ENCODE measurements at regions not wholly inside any gene's neighbourhood (a gene's known extent, or its start where the extent isn't known, plus 50 kb on each side); places are given as distances from the start of the nearest gene placed in this dataset.

- Histone ChIP-seq H3K4me3 (ENCODE audit: low read depth, low read length, poor library complexity, severe bottlenecking) (no peak overlapping the region), H2AFZ (ENCODE audit: low read length) (no peak overlapping the region), H4K20me1 (ENCODE audit: insufficient read depth, low read length) (no peaks in the 10 kb centered on the region), H3K9me2 (ENCODE audit: insufficient read depth, low read length) (no peaks in the 10 kb centered on the region), H3K36me3 (ENCODE audit: insufficient read depth, low read length) (no peaks in the 10 kb centered on the region), H3K27ac (ENCODE audit: low read depth, low read length, poor library complexity, severe bottlenecking) (no peak overlapping the region), H3K79me2 (ENCODE audit: insufficient read depth, low read depth, low read length) (no peaks in the 10 kb centered on the region), H3K9me3 (ENCODE audit: low read length) (no peaks in the 10 kb centered on the region), H3K4me2 (ENCODE audit: low read length) (no peak overlapping the region), H3K4me1 (ENCODE audit: insufficient read depth, low read length, poor library complexity, severe bottlenecking) (no peaks in the 10 kb centered on the region)
- BruUV-seq (replicated peaks) = no TSS peak
- no peak for DNase-seq (ENCODE audit: low spot score)
- ChIA-PET CTCF (ENCODE audit: unreplicated experiment) (no interaction called here), POLR2A (interaction anchor here (0.6 to 0.9 kb wide), 2 partner anchors 10 to 15 kb away, joined by 3 to 4 read pairs; no protein-coding TSS in a partner anchor)
- TF ChIP-seq, protein P1, sequence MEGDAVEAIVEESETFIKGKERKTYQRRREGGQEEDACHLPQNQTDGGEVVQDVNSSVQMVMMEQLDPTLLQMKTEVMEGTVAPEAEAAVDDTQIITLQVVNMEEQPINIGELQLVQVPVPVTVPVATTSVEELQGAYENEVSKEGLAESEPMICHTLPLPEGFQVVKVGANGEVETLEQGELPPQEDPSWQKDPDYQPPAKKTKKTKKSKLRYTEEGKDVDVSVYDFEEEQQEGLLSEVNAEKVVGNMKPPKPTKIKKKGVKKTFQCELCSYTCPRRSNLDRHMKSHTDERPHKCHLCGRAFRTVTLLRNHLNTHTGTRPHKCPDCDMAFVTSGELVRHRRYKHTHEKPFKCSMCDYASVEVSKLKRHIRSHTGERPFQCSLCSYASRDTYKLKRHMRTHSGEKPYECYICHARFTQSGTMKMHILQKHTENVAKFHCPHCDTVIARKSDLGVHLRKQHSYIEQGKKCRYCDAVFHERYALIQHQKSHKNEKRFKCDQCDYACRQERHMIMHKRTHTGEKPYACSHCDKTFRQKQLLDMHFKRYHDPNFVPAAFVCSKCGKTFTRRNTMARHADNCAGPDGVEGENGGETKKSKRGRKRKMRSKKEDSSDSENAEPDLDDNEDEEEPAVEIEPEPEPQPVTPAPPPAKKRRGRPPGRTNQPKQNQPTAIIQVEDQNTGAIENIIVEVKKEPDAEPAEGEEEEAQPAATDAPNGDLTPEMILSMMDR (conservative IDR thresholded peaks at IDR 0.05; ENCODE audit: low read length) = no peak
- TF ChIP-seq EZH2phosphoT487 (IDR thresholded peaks at IDR 0.05; ENCODE audit: borderline replicate concordance, low read depth, low read length) = no peak
- intact Hi-C loops (cut with micrococcal nuclease; ENCODE audit: unreplicated experiment) = no loop called here
Observed at GRCh38 chr15:39400821-39401550, 179.9 kb upstream of the THBS1 start.

DNA sequence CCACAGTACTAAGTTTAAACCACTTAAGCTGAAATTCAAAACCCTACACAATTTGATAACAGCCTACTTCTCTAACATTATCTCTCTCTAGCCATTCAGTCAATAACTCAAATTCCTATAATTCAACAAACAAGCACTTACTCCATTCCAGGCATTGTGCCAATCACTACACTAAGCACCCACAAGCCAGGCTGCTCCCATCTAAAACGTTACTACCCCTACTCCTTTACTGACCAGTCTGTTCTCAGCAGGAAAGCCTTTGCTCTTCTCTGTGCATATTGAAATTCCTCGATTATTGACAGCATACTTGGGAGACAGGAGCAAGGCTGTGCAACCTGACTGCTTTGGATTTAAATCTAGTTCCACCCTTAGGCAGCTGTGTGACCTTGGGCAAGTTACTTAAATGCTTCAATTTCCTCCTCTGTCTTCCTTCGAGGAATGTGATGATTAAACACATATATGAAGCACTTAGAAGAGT is 177.2 kb upstream of the THBS1 start:
- no peaks in the 10 kb centered on the region for H3K9me3 ChIP-seq (ENCODE audit: low read length)
- H3K4me1 ChIP-seq (ENCODE audit: insufficient read depth, low read length, poor library complexity, severe bottlenecking) = no peaks in the 10 kb centered on the region
- ChIA-PET POLR2A (no interaction called here), CTCF (ENCODE audit: unreplicated experiment) (no interaction called here)
- no peaks in the 10 kb centered on the region for H3K79me2 ChIP-seq (ENCODE audit: insufficient read depth, low read depth, low read length)
- TF ChIP-seq EZH2phosphoT487 (IDR thresholded peaks at IDR 0.05; ENCODE audit: borderline replicate concordance, low read depth, low read length) = no peak
- TF ChIP-seq, protein P1 (conservative IDR thresholded peaks at IDR 0.05; ENCODE audit: low read length) = no peak
- H3K4me3 ChIP-seq (ENCODE audit: low read depth, low read length, poor library complexity, severe bottlenecking) = no peak overlapping the region
- intact Hi-C loops (cut with micrococcal nuclease; ENCODE audit: unreplicated experiment) = no loop called here
- H3K27ac ChIP-seq (ENCODE audit: low read depth, low read length, poor library complexity, severe bottlenecking) = no peak overlapping the region
- H3K36me3 ChIP-seq (ENCODE audit: insufficient read depth, low read length) = no peaks in the 10 kb centered on the region
- no peak for DNase-seq (ENCODE audit: low spot score)
- H2AFZ ChIP-seq (ENCODE audit: low read length) = no peak overlapping the region
- BruUV-seq (replicated peaks) = no TSS peak
- H3K4me2 ChIP-seq (ENCODE audit: low read length) = no peak overlapping the region
- H3K9me2 ChIP-seq (ENCODE audit: insufficient read depth, low read length) = no peaks in the 10 kb centered on the region
- no peaks in the 10 kb centered on the region for H4K20me1 ChIP-seq (ENCODE audit: insufficient read depth, low read length)

GRCh38 chr15:39404767-39405181 is 176.1 kb upstream of the THBS1 start:
- intact Hi-C loops (cut with micrococcal nuclease; ENCODE audit: unreplicated experiment) = no loop called here
- Histone ChIP-seq H3K36me3 (ENCODE audit: insufficient read depth, low read length) (no peaks in the 10 kb centered on the region), H3K79me2 (ENCODE audit: insufficient read depth, low read depth, low read length) (no peaks in the 10 kb centered on the region), H3K4me3 (ENCODE audit: low read depth, low read length, poor library complexity, severe bottlenecking) (no peak overlapping the region), H3K9me3 (ENCODE audit: low read length) (no peaks in the 10 kb centered on the region), H3K4me1 (ENCODE audit: insufficient read depth, low read length, poor library complexity, severe bottlenecking) (no peaks in the 10 kb centered on the region), H4K20me1 (ENCODE audit: insufficient read depth, low read length) (no peaks in the 10 kb centered on the region), H3K27ac (ENCODE audit: low read depth, low read length, poor library complexity, severe bottlenecking) (no peak overlapping the region), H3K4me2 (ENCODE audit: low read length) (no peak overlapping the region), H2AFZ (ENCODE audit: low read length) (no peak overlapping the region), H3K9me2 (ENCODE audit: insufficient read depth, low read length) (no peaks in the 10 kb centered on the region)
- no TSS peak for BruUV-seq (replicated peaks)
- ChIA-PET POLR2A (no interaction called here), CTCF (ENCODE audit: unreplicated experiment) (no interaction called here)
- DNase-seq (ENCODE audit: low spot score) = no peak
- no peak for TF ChIP-seq EZH2phosphoT487 (IDR thresholded peaks at IDR 0.05; ENCODE audit: borderline replicate concordance, low read depth, low read length)
- TF ChIP-seq, protein P1 (conservative IDR thresholded peaks at IDR 0.05; ENCODE audit: low read length) = no peak

Measured in OCI-LY7 (cell line).